Nephron progenitor cell (in vitro differentiated cells): ENCODE measurements at regions not wholly inside any gene's neighbourhood (a gene's known extent, or its start where the extent isn't known, plus 50 kb on each side); places are given as distances from the start of the nearest gene placed in this dataset.

Experiments used
- DNase-seq: peaks from one replicate; pipeline ENCODE4 v3.0.0; 2021
- H3K27ac Mint-ChIP-seq: 2 replicates; pipeline ENCODE4 v1.8.0; 2021; ENCODE audit warnings: mild to moderate bottlenecking, moderate library complexity, mixed read lengths
- H3K27me3 Mint-ChIP-seq: 2 replicates; pipeline ENCODE4 v1.8.0; 2021; ENCODE audit warnings: mild to moderate bottlenecking, low read depth, mixed read lengths; ENCODE audit not compliant: poor library complexity
- H3K36me3 Mint-ChIP-seq: 2 replicates; pipeline ENCODE4 v1.8.0; 2021; ENCODE audit warnings: low read depth, mixed read lengths
- H3K4me1 Mint-ChIP-seq: 2 replicates; pipeline ENCODE4 v1.8.0; 2021; ENCODE audit warnings: mixed read lengths
- H3K4me3 Mint-ChIP-seq: 2 replicates; pipeline ENCODE4 v1.8.0; 2021; ENCODE audit warnings: mild to moderate bottlenecking, moderate library complexity, mixed read lengths
- H3K9me3 Mint-ChIP-seq: 2 replicates; pipeline ENCODE4 v1.8.0; 2021; ENCODE audit warnings: mild to moderate bottlenecking, moderate library complexity, mixed read lengths
- CTCF ChIP-seq: fragments of 200-600 bp; sonication (generic); IDR thresholded peaks from 2 replicates; pipeline ENCODE4 v1.5.0; 2021; ENCODE audit warnings: antibody characterized with exemption

- H3K36me3 Mint-ChIP-seq = no peaks in the 10 kb centered on the region
- peaks cover 1% of the 10 kb centered on the region for H3K27me3 Mint-ChIP-seq
- DNase-seq = no peak
- TF ChIP-seq CTCF = no peak
- no peak overlapping the region for H3K4me3 Mint-ChIP-seq
- H3K27ac Mint-ChIP-seq = no peak overlapping the region
- H3K9me3 Mint-ChIP-seq = no peaks in the 10 kb centered on the region
- H3K4me1 Mint-ChIP-seq = peaks cover 6% of the 10 kb centered on the region
Observed at GRCh38 chr1:96365076-96365475, 356.5 kb upstream of the PTBP2 start.

GRCh38 chr1:96365596-96366390 is 355.8 kb upstream of the PTBP2 start:
- Mint-ChIP-seq H3K27me3 (peaks cover 4% of the 10 kb centered on the region), H3K4me3 (no peak overlapping the region), H3K27ac (no peak overlapping the region), H3K4me1 (peaks cover 6% of the 10 kb centered on the region), H3K9me3 (no peaks in the 10 kb centered on the region), H3K36me3 (no peaks in the 10 kb centered on the region)
- TF ChIP-seq CTCF = no peak
- DNase-seq = no peak

- DNase-seq = no peak
- Mint-ChIP-seq H3K9me3 (no peaks in the 10 kb centered on the region), H3K4me1 (peaks cover 6% of the 10 kb centered on the region), H3K27ac (no peak overlapping the region), H3K4me3 (no peak overlapping the region), H3K36me3 (no peaks in the 10 kb centered on the region), H3K27me3 (peaks cover 4% of the 10 kb centered on the region)
- TF ChIP-seq CTCF = no peak
Observed at GRCh38 chr1:96366516-96366915, 355.1 kb upstream of the PTBP2 start.

- Mint-ChIP-seq H3K27ac (no peak overlapping the region), H3K9me3 (peaks cover 4% of the 10 kb centered on the region), H3K27me3 (peaks cover 4% of the 10 kb centered on the region), H3K4me1 (peaks cover 6% of the 10 kb centered on the region), H3K4me3 (no peak overlapping the region), H3K36me3 (peaks cover 5% of the 10 kb centered on the region)
- DNase-seq = no peak
- TF ChIP-seq CTCF = no peak
Observed at GRCh38 chr1:96367791-96368190, 353.8 kb upstream of the PTBP2 start.

GRCh38 chr1:96370757-96371156 is 350.8 kb upstream of the PTBP2 start:
- Mint-ChIP-seq H3K4me3 (no peak overlapping the region), H3K36me3 (peaks cover 5% of the 10 kb centered on the region), H3K27me3 (peaks cover 4% of the 10 kb centered on the region), H3K4me1 (peaks cover 3% of the 10 kb centered on the region), H3K27ac (no peak overlapping the region), H3K9me3 (peaks cover 7% of the 10 kb centered on the region)
- DNase-seq = no peak
- TF ChIP-seq CTCF = no peak

GRCh38 chr1:96372881-96373280 is 348.7 kb upstream of the PTBP2 start:
- Mint-ChIP-seq H3K9me3 (peaks cover 14% of the 10 kb centered on the region), H3K36me3 (peaks cover 5% of the 10 kb centered on the region), H3K27ac (no peak overlapping the region), H3K27me3 (peaks cover 4% of the 10 kb centered on the region), H3K4me3 (no peak overlapping the region), H3K4me1 (peaks cover 10% of the 10 kb centered on the region)
- DNase-seq = no peak
- no peak for TF ChIP-seq CTCF
